ENCODE measurements at regions not wholly inside any gene's neighbourhood (a gene's known extent, or its start where the extent isn't known, plus 50 kb on each side); places are given as distances from the start of the nearest gene placed in this dataset.
A peak's percentile ranks its signal among the peaks of the same experiment; 100 is the strongest.

- no peak for TF ChIP-seq REST (IDR thresholded peaks at IDR 0.05)
Observed at GRCh38 chr2:21253311-21254027, 129.7 kb downstream of the TDRD15 start (continued).

GRCh38 chr2:21254170-21254965, 130.6 kb downstream of the TDRD15 start:
- 0 out of 3 replicates have a peak, but pooled peaks cover 3% of the 10 kb centered on the region for H3K9me3 ChIP-seq
- H3K4me2 ChIP-seq = no peak overlapping the region
- no peak for DNase-seq (ENCODE audit: low read depth in 1 of 2, low spot score in 1 of 2)
- no peak overlapping the region for H3K27ac ChIP-seq
- TF ChIP-seq FOSL2 (IDR thresholded peaks at IDR 0.05) (no peak), FOSL2 (CRISPR knock-in tag; IDR thresholded peaks at IDR 0.05) (no peak), MAFK (IDR thresholded peaks at IDR 0.05; ENCODE audit: partially characterized antibody) (peak; percentile 20)
- H3K4me3 ChIP-seq = no peak overlapping the region
- 13% methylated on average over 6 of the region's 6 CpGs for WGBS (ENCODE audit: missing lambda C conversion rate)
- CTCF ChIA-PET = interaction anchor here (0.8 to 1.2 kb wide), 2 partner anchors 63 to 137 kb away, joined by 3 read pairs; no protein-coding TSS in a partner anchor
- H3K4me1 ChIP-seq = no peaks in the 10 kb centered on the region
- ATAC-seq = no peak
- POLR2A ChIA-PET = no interaction called here
- FAIRE-seq = no peak

- H3K27ac ChIP-seq = no peak overlapping the region
- DNase-seq (ENCODE audit: low read depth in 1 of 2, low spot score in 1 of 2) (peak in 1 of 2 experiments; percentile 22), FAIRE-seq (no peak), ATAC-seq (no peak)
- no peak overlapping the region for H3K4me3 ChIP-seq
- CTCF ChIA-PET = no interaction called here
- H3K9me3 ChIP-seq = 0 out of 3 replicates have a peak, but pooled peaks cover 3% of the 10 kb centered on the region
- H3K4me1 ChIP-seq = no peaks in the 10 kb centered on the region
- H3K4me2 ChIP-seq = no peak overlapping the region
- WGBS (ENCODE audit: missing lambda C conversion rate) = 20% methylated on average over 5 of the region's 5 CpGs
- TF ChIP-seq ZSCAN20 (CRISPR knock-in tag; IDR thresholded peaks at IDR 0.05) (no peak), RFX5 (IDR thresholded peaks at IDR 0.05) (no peak), CHD4 (IDR thresholded peaks at IDR 0.05; ENCODE audit: borderline replicate concordance) (no peak)
- POLR2A ChIA-PET = interaction anchor here (0.6 kb wide), 1 partner anchor 76 kb away, joined by 6 read pairs; no protein-coding TSS in a partner anchor
Observed at GRCh38 chr2:21256006-21256405, 132.2 kb downstream of the TDRD15 start.

GRCh38 chr2:21257621-21258020, 133.9 kb downstream of the TDRD15 start:
- TF ChIP-seq ATOH8 (CRISPR knock-in tag; IDR thresholded peaks at IDR 0.05; ENCODE audit: low read depth) = no peak
- no peak for TF ChIP-seq GATA3 (IDR thresholded peaks at IDR 0.05; ENCODE audit: borderline replicate concordance)
- no peak for TF ChIP-seq MYC (IDR thresholded peaks at IDR 0.05; ENCODE audit: borderline replicate concordance, low read length)
- TF ChIP-seq RARB (CRISPR knock-in tag; IDR thresholded peaks at IDR 0.05) = no peak
- no peak for TF ChIP-seq MAZ (IDR thresholded peaks at IDR 0.05; ENCODE audit: borderline replicate concordance, low read depth, low read length)
- TF ChIP-seq ZC3H11A (IDR thresholded peaks at IDR 0.05) = no peak
- Histone ChIP-seq H3K4me1 (no peaks in the 10 kb centered on the region), H3K4me3 (no peak overlapping the region), H3K4me2 (no peak overlapping the region), H3K9me3 (0 out of 3 replicates have a peak, but pooled peaks cover 3% of the 10 kb centered on the region), H3K27ac (no peak overlapping the region)
- ChIA-PET POLR2A (no interaction called here), CTCF (no interaction called here)
- DNase-seq (ENCODE audit: low read depth in 1 of 2, low spot score in 1 of 2) (no peak), ATAC-seq (no peak), FAIRE-seq (no peak)
- WGBS (ENCODE audit: missing lambda C conversion rate) = 10% methylated on average over 2 of the region's 2 CpGs
